Stimulated activated naive CD8-positive, alpha-beta T cell treated with anti-CD3 and anti-CD28 coated beads, Interleukin-15, amount 100 ng/mL, for 72 hours (primary cell): ENCODE measurements at regions not wholly inside any gene's neighbourhood (a gene's known extent, or its start where the extent isn't known, plus 50 kb on each side); places are given as distances from the start of the nearest gene placed in this dataset.
"Not testable (repeated sequence)": the region's sequence is repeated elsewhere in the genome, so short reads cannot be mapped to it uniquely, and the experiment has no call there.

Experiments used
- ATAC-seq: fragments of 150-1000 bp; cut with Tn5 transposase; 2 replicates; pipeline ENCODE4 v1.10.0; 2021; ENCODE audit warnings: mild to moderate bottlenecking, moderate library complexity
- DNase-seq, 2 donors: peaks; one replicate each; pipeline ENCODE4 v3.0.0; 2021 to 2022
- H3K27ac Mint-ChIP-seq, 2 donors: one replicate each; pipeline ENCODE4 v1.8.0; 2022; ENCODE audit warnings: mild to moderate bottlenecking in 2 of 2, mixed read lengths in 2 of 2, moderate library complexity in 2 of 2
- H3K27me3 Mint-ChIP-seq: one replicate; pipeline ENCODE4 v1.8.0; 2022; ENCODE audit warnings: mixed read lengths
- H3K4me1 Mint-ChIP-seq: one replicate; pipeline ENCODE4 v1.8.0; 2022; ENCODE audit warnings: mild to moderate bottlenecking, mixed read lengths
- H3K4me3 Mint-ChIP-seq, 2 donors: one replicate each; pipeline ENCODE4 v1.8.0; 2022; ENCODE audit warnings: mild to moderate bottlenecking in 2 of 2, mixed read lengths in 2 of 2, moderate library complexity in 1 of 2
- H3K9me3 Mint-ChIP-seq, 2 donors: one replicate each; pipeline ENCODE4 v1.8.0; 2022; ENCODE audit warnings: mixed read lengths in 2 of 2

- H3K9me3 Mint-ChIP-seq, H3K4me1 Mint-ChIP-seq, H3K4me3 Mint-ChIP-seq, ATAC-seq, DNase-seq, H3K27ac Mint-ChIP-seq: not testable (repeated sequence)
- H3K27me3 Mint-ChIP-seq, result peaks cover 52% of the 10 kb centered on the region
Measured at GRCh38 chr2:131309833-131310232, 54.1 kb downstream of the RAB6D start.

- not testable (repeated sequence) for H3K9me3 Mint-ChIP-seq, DNase-seq, H3K4me1 Mint-ChIP-seq, H3K27ac Mint-ChIP-seq, H3K4me3 Mint-ChIP-seq
- peak; percentile 48 for ATAC-seq
- H3K27me3 Mint-ChIP-seq, result peaks cover 26% of the 10 kb centered on the region
Measured at GRCh38 chr2:131300153-131300552, 63.8 kb downstream of the RAB6D start.

GRCh38 chr2:131277857-131278256 is 68.5 kb downstream of the POTEE start:
- H3K4me1 Mint-ChIP-seq, ATAC-seq, H3K4me3 Mint-ChIP-seq, H3K27me3 Mint-ChIP-seq, H3K9me3 Mint-ChIP-seq, DNase-seq, H3K27ac Mint-ChIP-seq: not testable (repeated sequence)

GRCh38 chr2:131277289-131277688 is 68.0 kb downstream of the POTEE start:
- not testable (repeated sequence) for DNase-seq, ATAC-seq, H3K27me3 Mint-ChIP-seq, H3K9me3 Mint-ChIP-seq, H3K4me1 Mint-ChIP-seq, H3K4me3 Mint-ChIP-seq
- H3K27ac Mint-ChIP-seq, result peak overlapping the region in 1 of 2 donors; percentile 87

GRCh38 chr2:131272019-131272418 is 62.7 kb downstream of the POTEE start:
- H3K9me3 Mint-ChIP-seq, H3K4me1 Mint-ChIP-seq, H3K27me3 Mint-ChIP-seq, ATAC-seq, DNase-seq, H3K27ac Mint-ChIP-seq, H3K4me3 Mint-ChIP-seq: not testable (repeated sequence)

GRCh38 chr2:131264034-131264433 is 54.7 kb downstream of the POTEE start:
- H3K27me3 Mint-ChIP-seq, H3K9me3 Mint-ChIP-seq: not testable (repeated sequence)

More at GRCh38 chr2:131264034-131264433, 54.7 kb downstream of the POTEE start:
- not testable (repeated sequence) for ATAC-seq, DNase-seq, H3K4me1 Mint-ChIP-seq, H3K4me3 Mint-ChIP-seq, H3K27ac Mint-ChIP-seq
